ENCODE measurements at regions not wholly inside any gene's neighbourhood (a gene's known extent, or its start where the extent isn't known, plus 50 kb on each side); places are given as distances from the start of the nearest gene placed in this dataset.

DNA sequence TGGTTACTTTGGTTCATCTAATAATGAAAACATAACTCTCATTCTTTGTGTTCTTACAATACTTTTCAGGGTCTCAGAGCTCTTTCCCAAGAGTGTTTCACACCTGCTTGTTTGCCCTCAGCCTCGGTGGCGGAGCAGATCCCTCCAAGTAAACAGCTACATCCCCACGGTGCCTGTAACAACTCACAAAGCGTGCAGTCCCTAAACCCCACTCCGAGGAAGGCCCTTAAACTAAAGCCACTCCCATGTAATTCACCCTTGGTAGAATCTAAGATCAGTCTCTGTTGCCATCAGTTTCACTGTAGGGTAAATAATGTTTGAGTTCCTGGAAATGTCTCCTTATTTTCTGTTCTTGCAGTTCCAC, 101.1 kb downstream of the TFAP2A start:
- Histone ChIP-seq H3K4me3 (replicated peaks in 1 of 2; ENCODE audit: low read depth in 1 of 2, low read length in 2 of 2) (no peak overlapping the region), H3K9ac (ENCODE audit: low read length) (no peak overlapping the region), H3K36me3 (ENCODE audit: control insufficient read depth in 1 of 2, insufficient read depth in 2 of 2, low read length in 2 of 2) (no peaks in the 10 kb centered on the region), H3K4me2 (ENCODE audit: low read length) (no peak overlapping the region), H3K9me3 (ENCODE audit: control insufficient read depth in 1 of 2, insufficient read depth in 1 of 2, low read depth in 1 of 2, low read length in 2 of 2) (no peaks in the 10 kb centered on the region), H3K79me2 (ENCODE audit: insufficient read depth, low read length) (no peaks in the 10 kb centered on the region), H3K27me3 (ENCODE audit: insufficient read depth, low read length) (no peaks in the 10 kb centered on the region), H3K9me2 (ENCODE audit: insufficient read depth) (no peaks in the 10 kb centered on the region), H2AFZ (ENCODE audit: low read depth, low read length, poor library complexity, severe bottlenecking) (no peak overlapping the region), H4K20me1 (ENCODE audit: insufficient read depth) (no peaks in the 10 kb centered on the region), H3K4me1 (ENCODE audit: control insufficient read depth in 1 of 2, insufficient read depth in 2 of 2, low read length in 2 of 2) (peaks cover 5 to 19% of the 10 kb centered on the region in 2 experiments; a peak in 3 of 4 replicates), H3K27ac (ENCODE audit: low read depth, low read length) (no peak overlapping the region)
- BruUV-seq (replicated peaks) = no TSS peak
- no peak for TF ChIP-seq EGR1 (IDR thresholded peaks at IDR 0.05; ENCODE audit: low read depth)
- TF ChIP-seq, protein P1, sequence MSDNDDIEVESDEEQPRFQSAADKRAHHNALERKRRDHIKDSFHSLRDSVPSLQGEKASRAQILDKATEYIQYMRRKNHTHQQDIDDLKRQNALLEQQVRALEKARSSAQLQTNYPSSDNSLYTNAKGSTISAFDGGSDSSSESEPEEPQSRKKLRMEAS (IDR thresholded peaks at IDR 0.05) = no peak
- no peak for TF ChIP-seq CEBPB (IDR thresholded peaks at IDR 0.05; ENCODE audit: low read depth)
- TF ChIP-seq JUND (IDR thresholded peaks at IDR 0.05) = no peak
- no peak for TF ChIP-seq YY1 (IDR thresholded peaks at IDR 0.05; ENCODE audit: extremely low read depth, insufficient replicate concordance, low read depth, low read length)
- TF ChIP-seq CBX3 (IDR thresholded peaks at IDR 0.05; ENCODE audit: low read depth) = no peak
- no peak for TF ChIP-seq SIN3A (IDR thresholded peaks at IDR 0.05; ENCODE audit: low read depth)
- TF ChIP-seq TCF7L2 (IDR thresholded peaks at IDR 0.05; ENCODE audit: borderline replicate concordance, extremely low read depth, insufficient read depth, insufficient read length) = no peak
- TF ChIP-seq, protein P2, sequence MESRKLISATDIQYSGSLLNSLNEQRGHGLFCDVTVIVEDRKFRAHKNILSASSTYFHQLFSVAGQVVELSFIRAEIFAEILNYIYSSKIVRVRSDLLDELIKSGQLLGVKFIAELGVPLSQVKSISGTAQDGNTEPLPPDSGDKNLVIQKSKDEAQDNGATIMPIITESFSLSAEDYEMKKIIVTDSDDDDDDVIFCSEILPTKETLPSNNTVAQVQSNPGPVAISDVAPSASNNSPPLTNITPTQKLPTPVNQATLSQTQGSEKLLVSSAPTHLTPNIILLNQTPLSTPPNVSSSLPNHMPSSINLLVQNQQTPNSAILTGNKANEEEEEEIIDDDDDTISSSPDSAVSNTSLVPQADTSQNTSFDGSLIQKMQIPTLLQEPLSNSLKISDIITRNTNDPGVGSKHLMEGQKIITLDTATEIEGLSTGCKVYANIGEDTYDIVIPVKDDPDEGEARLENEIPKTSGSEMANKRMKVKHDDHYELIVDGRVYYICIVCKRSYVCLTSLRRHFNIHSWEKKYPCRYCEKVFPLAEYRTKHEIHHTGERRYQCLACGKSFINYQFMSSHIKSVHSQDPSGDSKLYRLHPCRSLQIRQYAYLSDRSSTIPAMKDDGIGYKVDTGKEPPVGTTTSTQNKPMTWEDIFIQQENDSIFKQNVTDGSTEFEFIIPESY (IDR thresholded peaks at IDR 0.05; ENCODE audit: extremely low read depth, insufficient replicate concordance, low read length) = no peak
- TF ChIP-seq EZH2 (IDR thresholded peaks at IDR 0.05) = no peak
- no peak for TF ChIP-seq RAD21 (IDR thresholded peaks at IDR 0.05; ENCODE audit: low read depth)
- TF ChIP-seq FOSL1 (IDR thresholded peaks at IDR 0.05; ENCODE audit: low read depth) = no peak
- no peak for TF ChIP-seq EZH2phosphoT487 (IDR thresholded peaks at IDR 0.05; ENCODE audit: borderline replicate concordance)
- no peak for TF ChIP-seq ZNF274 (IDR thresholded peaks at IDR 0.05; ENCODE audit: low read depth, low read length)
- no peak for TF ChIP-seq SP1 (IDR thresholded peaks at IDR 0.05; ENCODE audit: low read depth)
- TF ChIP-seq, protein P3, sequence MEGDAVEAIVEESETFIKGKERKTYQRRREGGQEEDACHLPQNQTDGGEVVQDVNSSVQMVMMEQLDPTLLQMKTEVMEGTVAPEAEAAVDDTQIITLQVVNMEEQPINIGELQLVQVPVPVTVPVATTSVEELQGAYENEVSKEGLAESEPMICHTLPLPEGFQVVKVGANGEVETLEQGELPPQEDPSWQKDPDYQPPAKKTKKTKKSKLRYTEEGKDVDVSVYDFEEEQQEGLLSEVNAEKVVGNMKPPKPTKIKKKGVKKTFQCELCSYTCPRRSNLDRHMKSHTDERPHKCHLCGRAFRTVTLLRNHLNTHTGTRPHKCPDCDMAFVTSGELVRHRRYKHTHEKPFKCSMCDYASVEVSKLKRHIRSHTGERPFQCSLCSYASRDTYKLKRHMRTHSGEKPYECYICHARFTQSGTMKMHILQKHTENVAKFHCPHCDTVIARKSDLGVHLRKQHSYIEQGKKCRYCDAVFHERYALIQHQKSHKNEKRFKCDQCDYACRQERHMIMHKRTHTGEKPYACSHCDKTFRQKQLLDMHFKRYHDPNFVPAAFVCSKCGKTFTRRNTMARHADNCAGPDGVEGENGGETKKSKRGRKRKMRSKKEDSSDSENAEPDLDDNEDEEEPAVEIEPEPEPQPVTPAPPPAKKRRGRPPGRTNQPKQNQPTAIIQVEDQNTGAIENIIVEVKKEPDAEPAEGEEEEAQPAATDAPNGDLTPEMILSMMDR (IDR thresholded peaks at IDR 0.05 in 2 of 3, conservative IDR thresholded peaks at IDR 0.05 in 1 of 3; ENCODE audit: borderline replicate concordance in 1 of 3, insufficient read depth in 1 of 3, low read depth in 2 of 3, low read length in 2 of 3) = no peak
- TF ChIP-seq SRF (IDR thresholded peaks at IDR 0.05; ENCODE audit: low read depth) = no peak
- CTCF ChIA-PET = interaction anchor here (0.6 kb wide), 1 partner anchor 252 kb away, joined by 3 read pairs; no protein-coding TSS in a partner anchor
- POLR2A ChIA-PET = no interaction called here
- ATAC-seq = no peak
- intact Hi-C loops (cut with micrococcal nuclease) = no loop called here
- DNase-seq (ENCODE audit: low read depth, low spot score) = no peak
- RAD21 ChIA-PET (ENCODE audit: low non-redundant PET in 1 of 2, low total read pairs in 2 of 2, uncharacterized antibody in 2 of 2, unreplicated experiment in 2 of 2) = no interaction called here
